CD14-positive monocyte (primary cell): ENCODE measurements at regions not wholly inside any gene's neighbourhood (a gene's known extent, or its start where the extent isn't known, plus 50 kb on each side); places are given as distances from the start of the nearest gene placed in this dataset.

ENCODE experiments used
- DNase-seq, 3 donors: peaks; one replicate each; pipeline ENCODE4 v3.0.0-alpha.2; 2011 to 2022
- H2AFZ ChIP-seq: 2 replicates; pipeline ENCODE4 v1.6.0; 2012; ENCODE audit warnings: mild to moderate bottlenecking, low read depth, low read length, inconsistent platforms; ENCODE audit not compliant: insufficient read depth, poor library complexity, severe bottlenecking
- H3K27ac ChIP-seq, 2 donors: 1 replicate in 1 of 2; 2 replicates in 1 of 2; pipeline ENCODE4 v1.5.1; 2012 to 2013; ENCODE audit warnings: low read length in 2 of 2, control low read depth in 1 of 2, inconsistent platforms in 1 of 2, low read depth in 1 of 2, mild to moderate bottlenecking in 1 of 2
- H3K27me3 ChIP-seq, 2 donors: one replicate each; pipeline versions ENCODE4 v1.6.0 to v1.6.1; 2011 to 2013; ENCODE audit warnings: low read length in 2 of 2; ENCODE audit not compliant: control insufficient read depth in 2 of 2, insufficient read depth in 2 of 2
- H3K36me3 ChIP-seq, 2 donors: replicated peaks in 1 of 2; 1 replicate in 1 of 2; 2 replicates in 1 of 2; pipeline versions ENCODE4 v1.5.1 to v1.6.1; 2012 to 2013; ENCODE audit warnings: low read length in 2 of 2, control low read depth in 1 of 2, inconsistent platforms in 1 of 2, mild to moderate bottlenecking in 1 of 2; ENCODE audit not compliant: insufficient read depth in 2 of 2, control insufficient read depth in 1 of 2
- H3K4me1 ChIP-seq, 2 donors: 1 replicate in 1 of 2; 2 replicates in 1 of 2; pipeline versions ENCODE4 v1.5.1 to v1.6.1; 2012 to 2013; ENCODE audit warnings: low read length in 2 of 2, control low read depth in 1 of 2, inconsistent platforms in 1 of 2, mild to moderate bottlenecking in 1 of 2, moderate library complexity in 1 of 2; ENCODE audit not compliant: insufficient read depth in 2 of 2, control insufficient read depth in 1 of 2
- H3K4me2 ChIP-seq: replicated peaks from 2 replicates; pipeline ENCODE3; 2012; ENCODE audit warnings: low read length, moderate library complexity, mild to moderate bottlenecking; ENCODE audit not compliant: poor library complexity, severe bottlenecking; ENCODE audit errors: extremely low read depth
- H3K4me3 ChIP-seq, 3 experiments: fragments of 200-600 bp in 1 of 3; sonication (generic) in 1 of 3; replicated peaks in 1 of 3; 1 replicate in 2 of 3; 2 replicates in 1 of 3; pipeline ENCODE4 v1.5.1; 2011 to 2013; ENCODE audit warnings: low read length in 3 of 3, mild to moderate bottlenecking in 3 of 3, control low read depth in 2 of 3, low read depth in 2 of 3, inconsistent platforms in 1 of 3, moderate library complexity in 1 of 3
- H3K79me2 ChIP-seq: 2 replicates; pipeline ENCODE4 v1.6.0; 2012; ENCODE audit warnings: mild to moderate bottlenecking, control low read depth, inconsistent platforms, low read length, moderate library complexity; ENCODE audit not compliant: insufficient read depth
- H3K9ac ChIP-seq: 2 replicates; pipeline ENCODE4 v1.6.0; 2017; ENCODE audit warnings: low read length, mild to moderate bottlenecking; ENCODE audit not compliant: insufficient read depth, poor library complexity, severe bottlenecking
- H3K9me3 ChIP-seq, 2 donors: replicated peaks in 1 of 2; 1 replicate in 1 of 2; 2 replicates in 1 of 2; pipeline versions ENCODE4 v1.5.1 to v1.6.1; 2012 to 2013; ENCODE audit warnings: low read length in 2 of 2, control low read depth in 1 of 2; ENCODE audit not compliant: control insufficient read depth in 1 of 2, insufficient read depth in 1 of 2
- H4K20me1 ChIP-seq: 2 replicates; pipeline ENCODE4 v1.6.0; 2012; ENCODE audit warnings: mild to moderate bottlenecking, low read length, control low read depth, moderate library complexity; ENCODE audit not compliant: insufficient read depth
- H3K27ac Mint-ChIP-seq, 7 donors: one replicate each; pipeline ENCODE4 v1.8.0; 2020; ENCODE audit warnings: mild to moderate bottlenecking in 7 of 7, mixed read lengths in 7 of 7, moderate library complexity in 6 of 7, inconsistent platforms in 2 of 7
- H3K27me3 Mint-ChIP-seq, 3 donors: one replicate each; pipeline ENCODE4 v1.8.0; 2021 to 2022; ENCODE audit warnings: low read depth in 3 of 3, mild to moderate bottlenecking in 3 of 3, mixed read lengths in 3 of 3, moderate library complexity in 3 of 3, inconsistent platforms in 1 of 3
- H3K36me3 Mint-ChIP-seq, 2 donors: one replicate each; pipeline ENCODE4 v1.8.0; 2020; ENCODE audit warnings: mixed read lengths in 2 of 2, inconsistent platforms in 1 of 2, mild to moderate bottlenecking in 1 of 2
- H3K4me1 Mint-ChIP-seq: one replicate; pipeline ENCODE4 v1.8.0; 2020; ENCODE audit warnings: mild to moderate bottlenecking, mixed read lengths
- H3K4me3 Mint-ChIP-seq, 2 donors: one replicate each; pipeline ENCODE4 v1.8.0; 2020; ENCODE audit warnings: mild to moderate bottlenecking in 2 of 2, mixed read lengths in 2 of 2, moderate library complexity in 1 of 2
- H3K9me3 Mint-ChIP-seq, 7 donors: one replicate each; pipeline ENCODE4 v1.8.0; 2020 to 2022; ENCODE audit warnings: mixed read lengths in 7 of 7, mild to moderate bottlenecking in 6 of 7, moderate library complexity in 6 of 7, inconsistent platforms in 2 of 7
- whole genome bisulfite sequencing: methylation state at CpG from one replicate; pipeline ENCODE4 v1.1.5; 2013; ENCODE audit warnings: missing lambda C conversion rate; ENCODE audit not compliant: insufficient coverage; 5-methylcytosine and 5-hydroxymethylcytosine counted together
- intact Hi-C, 2 donors: fragments of 100-400 bp; cut with micrococcal nuclease; formaldehyde crosslinking; loops; one replicate each; pipeline versions ENCODE4 v1.15.0 to v1.15.1; 2023
- TF ChIP-seq, protein P1 (sequence below): fragments of 200-600 bp; IDR thresholded peaks from one replicate; pipeline ENCODE4 v1.8.0; 2022; ENCODE audit warnings: antibody characterized with exemption, mild to moderate bottlenecking

DNA sequence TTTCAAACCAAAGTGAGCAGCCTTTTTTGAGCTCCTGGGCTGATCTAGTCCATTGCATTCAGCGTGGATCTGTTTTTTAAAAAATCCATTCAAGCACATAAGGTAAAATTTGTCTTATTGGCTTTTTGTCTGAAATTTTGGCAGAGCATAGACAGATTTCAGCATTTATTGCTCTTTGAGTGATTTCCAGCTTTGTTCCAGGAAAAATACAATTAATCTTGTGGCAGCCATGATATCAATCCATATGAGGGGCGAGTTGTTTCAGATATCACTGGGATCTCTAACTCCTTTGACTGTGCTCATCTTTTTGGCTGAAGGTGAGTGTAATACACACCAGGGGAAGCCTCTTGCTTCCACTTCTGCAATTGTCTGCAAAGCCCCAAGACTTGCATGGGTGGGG, 523.9 kb downstream of the SLC4A3 start:
- no peaks in the 10 kb centered on the region for H3K36me3 Mint-ChIP-seq
- H3K4me3 Mint-ChIP-seq: no peak overlapping the region
- TF ChIP-seq, protein P1, sequence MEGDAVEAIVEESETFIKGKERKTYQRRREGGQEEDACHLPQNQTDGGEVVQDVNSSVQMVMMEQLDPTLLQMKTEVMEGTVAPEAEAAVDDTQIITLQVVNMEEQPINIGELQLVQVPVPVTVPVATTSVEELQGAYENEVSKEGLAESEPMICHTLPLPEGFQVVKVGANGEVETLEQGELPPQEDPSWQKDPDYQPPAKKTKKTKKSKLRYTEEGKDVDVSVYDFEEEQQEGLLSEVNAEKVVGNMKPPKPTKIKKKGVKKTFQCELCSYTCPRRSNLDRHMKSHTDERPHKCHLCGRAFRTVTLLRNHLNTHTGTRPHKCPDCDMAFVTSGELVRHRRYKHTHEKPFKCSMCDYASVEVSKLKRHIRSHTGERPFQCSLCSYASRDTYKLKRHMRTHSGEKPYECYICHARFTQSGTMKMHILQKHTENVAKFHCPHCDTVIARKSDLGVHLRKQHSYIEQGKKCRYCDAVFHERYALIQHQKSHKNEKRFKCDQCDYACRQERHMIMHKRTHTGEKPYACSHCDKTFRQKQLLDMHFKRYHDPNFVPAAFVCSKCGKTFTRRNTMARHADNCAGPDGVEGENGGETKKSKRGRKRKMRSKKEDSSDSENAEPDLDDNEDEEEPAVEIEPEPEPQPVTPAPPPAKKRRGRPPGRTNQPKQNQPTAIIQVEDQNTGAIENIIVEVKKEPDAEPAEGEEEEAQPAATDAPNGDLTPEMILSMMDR: no peak
- H3K27me3 ChIP-seq: no peaks in the 10 kb centered on the region
- DNase-seq: no peak
- no peaks in the 10 kb centered on the region for H3K4me1 Mint-ChIP-seq
- no CpG with 5 or more reads among the region's 2 CpGs for WGBS
- H3K4me3 ChIP-seq: no peak overlapping the region
- no peak overlapping the region for H3K27ac ChIP-seq
- H2AFZ ChIP-seq: no peak overlapping the region
- intact Hi-C loops: no loop called here
- H3K36me3 ChIP-seq: no peaks in the 10 kb centered on the region
- no peak overlapping the region for H3K9ac ChIP-seq
- H3K27me3 Mint-ChIP-seq: peaks cover 0 to 2% (median 2%) of the 10 kb centered on the region in 3 donors
- H4K20me1 ChIP-seq: no peaks in the 10 kb centered on the region
- H3K4me2 ChIP-seq: no peak overlapping the region
- H3K27ac Mint-ChIP-seq: no peak overlapping the region
- no peaks in the 10 kb centered on the region for H3K4me1 ChIP-seq
- no peaks in the 10 kb centered on the region for H3K79me2 ChIP-seq
- H3K9me3 ChIP-seq: peaks cover 0 to 8% of the 10 kb centered on the region in 2 donors
- peaks cover 0 to 13% (median 3%) of the 10 kb centered on the region in 7 donors for H3K9me3 Mint-ChIP-seq

DNA sequence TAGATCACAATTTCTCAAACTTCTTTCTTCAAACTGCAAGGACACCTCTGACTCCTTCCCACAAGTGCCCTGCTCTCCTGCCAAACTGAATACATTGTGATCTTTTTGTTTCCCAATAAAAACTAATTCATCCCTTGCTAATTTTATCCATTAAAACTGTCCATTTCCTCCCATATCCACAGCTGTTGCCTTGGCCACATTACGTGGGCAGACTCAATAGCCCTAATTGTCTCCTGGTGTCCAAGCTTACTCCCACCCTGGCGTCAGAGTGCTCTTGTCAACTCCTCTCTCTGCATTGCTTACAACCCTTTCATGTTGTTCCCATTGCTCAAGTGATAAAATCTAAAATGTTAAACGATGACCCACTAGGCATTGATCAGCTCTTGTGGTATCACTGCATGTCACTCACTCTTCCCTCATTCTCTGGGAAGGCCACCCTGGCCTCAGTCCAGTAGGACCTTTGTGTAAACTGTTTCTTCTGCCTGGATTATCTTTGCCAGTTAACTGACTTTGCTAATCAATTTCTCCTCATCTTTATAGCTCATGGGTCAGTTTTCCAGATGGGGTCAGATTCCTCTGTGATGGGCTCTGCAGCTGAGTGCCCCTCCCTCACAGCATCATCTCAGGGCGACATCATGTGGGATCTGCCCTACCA, 525.0 kb downstream of the SLC4A3 start:
- Mint-ChIP-seq H3K4me1 (no peaks in the 10 kb centered on the region), H3K9me3 (peaks cover 0 to 13% (median 3%) of the 10 kb centered on the region in 7 donors), H3K4me3 (no peak overlapping the region), H3K27ac (no peak overlapping the region), H3K27me3 (peaks cover 0 to 2% (median 2%) of the 10 kb centered on the region in 3 donors), H3K36me3 (no peaks in the 10 kb centered on the region)
- Histone ChIP-seq H3K9me3 (peaks cover 0 to 8% of the 10 kb centered on the region in 2 donors), H3K27me3 (no peaks in the 10 kb centered on the region), H2AFZ (no peak overlapping the region), H3K79me2 (no peaks in the 10 kb centered on the region), H3K36me3 (no peaks in the 10 kb centered on the region), H3K4me1 (no peaks in the 10 kb centered on the region), H4K20me1 (no peaks in the 10 kb centered on the region), H3K4me3 (no peak overlapping the region), H3K27ac (no peak overlapping the region), H3K9ac (no peak overlapping the region), H3K4me2 (no peak overlapping the region)
- DNase-seq: no peak
- 86% methylated on average over 3 of the region's 4 CpGs for WGBS
- TF ChIP-seq, protein P1: no peak
- intact Hi-C loops: no loop called here
